OCI-LY7 (cell line): ENCODE measurements at regions not wholly inside any gene's neighbourhood (a gene's known extent, or its start where the extent isn't known, plus 50 kb on each side); places are given as distances from the start of the nearest gene placed in this dataset.

Source experiments
- BruUV-seq: library from RNA; stranded (reverse); fragments of 400-500 nt; replicated peaks from 2 replicates; lab custom pipeline; 2021; lab: Mats Ljungman, UMichigan
- CTCF ChIA-PET: fragments of 300-600 bp; sonication (Branson Sonifier 250); formaldehyde crosslinking; loops from one replicate; lab custom pipeline; 2022; ENCODE audit warnings: antibody characterized with exemption; ENCODE audit not compliant: unreplicated experiment; lab: Charles Lee
- POLR2A ChIA-PET: fragments of 300-600 bp; sonication (Branson Sonifier 250); formaldehyde crosslinking; loops from one replicate; lab custom pipeline; 2022; ENCODE audit warnings: antibody characterized with exemption; lab: Charles Lee
- DNase-seq: peaks from one replicate; pipeline ENCODE4 v3.0.0-alpha.2; 2015; ENCODE audit warnings: low spot score
- H2AFZ ChIP-seq: fragments of 200-600 bp; sonication (generic), shearing (Covaris generic); 2 replicates; pipeline ENCODE4 v1.6.1; 2014; ENCODE audit warnings: mild to moderate bottlenecking, antibody characterized with exemption, low read length, moderate library complexity
- H3K27ac ChIP-seq: fragments of 200-600 bp; sonication (generic); 2 replicates; pipeline ENCODE4 v1.5.1; 2014; ENCODE audit warnings: mixed run types, low read depth, mild to moderate bottlenecking, moderate library complexity, low read length, inconsistent platforms; ENCODE audit not compliant: poor library complexity, severe bottlenecking
- H3K36me3 ChIP-seq: fragments of 200-600 bp; sonication (generic); 2 replicates; pipeline ENCODE4 v1.6.1; 2014; ENCODE audit warnings: mild to moderate bottlenecking, antibody characterized with exemption, low read length, moderate library complexity, mixed read lengths; ENCODE audit not compliant: insufficient read depth
- H3K4me1 ChIP-seq: fragments of 200-600 bp; sonication (generic); 2 replicates; pipeline ENCODE4 v1.5.1; 2014; ENCODE audit warnings: mild to moderate bottlenecking, low read length; ENCODE audit not compliant: insufficient read depth, poor library complexity, severe bottlenecking
- H3K4me2 ChIP-seq: fragments of 200-600 bp; sonication (generic); 2 replicates; pipeline ENCODE4 v1.6.1; 2014; ENCODE audit warnings: mild to moderate bottlenecking, low read length
- H3K4me3 ChIP-seq: fragments of 200-600 bp; sonication (generic); 2 replicates; pipeline ENCODE4 v1.5.1; 2014; ENCODE audit warnings: mild to moderate bottlenecking, low read depth, low read length; ENCODE audit not compliant: poor library complexity, severe bottlenecking
- H3K79me2 ChIP-seq: fragments of 200-600 bp; sonication (generic); 2 replicates; pipeline ENCODE4 v1.6.1; 2016; ENCODE audit warnings: low read depth, mild to moderate bottlenecking, low read length, moderate library complexity, mixed read lengths; ENCODE audit not compliant: insufficient read depth
- H3K9me2 ChIP-seq: fragments of 200-600 bp; sonication (generic); 2 replicates; pipeline ENCODE4 v1.6.1; 2016; ENCODE audit warnings: mild to moderate bottlenecking, low read length, mixed read lengths; ENCODE audit not compliant: insufficient read depth
- H3K9me3 ChIP-seq: fragments of 200-600 bp; sonication (generic); 2 replicates; pipeline ENCODE4 v1.6.1; 2014; ENCODE audit warnings: mild to moderate bottlenecking, mixed run types, low read length, mixed read lengths
- H4K20me1 ChIP-seq: fragments of 200-600 bp; sonication (generic); 2 replicates; pipeline ENCODE4 v1.6.1; 2014; ENCODE audit warnings: mild to moderate bottlenecking, antibody characterized with exemption, low read length, moderate library complexity, mixed read lengths; ENCODE audit not compliant: insufficient read depth
- EZH2phosphoT487 ChIP-seq: fragments of 200-600 bp; sonication (generic); IDR thresholded peaks from 2 replicates; pipeline ENCODE4 v1.6.1; 2018; ENCODE audit warnings: low read depth, borderline replicate concordance, mild to moderate bottlenecking, mixed run types, antibody characterized with exemption, low read length, moderate library complexity, mixed read lengths
- intact Hi-C: fragments of 100-400 bp; cut with micrococcal nuclease; formaldehyde crosslinking; loops from one replicate; pipeline ENCODE4 v1.10.0; 2022; ENCODE audit not compliant: unreplicated experiment
- TF ChIP-seq, protein P1 (sequence below): fragments of 200-600 bp; sonication (generic); conservative IDR thresholded peaks from 2 replicates; pipeline ENCODE4 v1.5.1; 2014; ENCODE audit warnings: mild to moderate bottlenecking, antibody characterized with exemption, low read length, moderate library complexity, mixed read lengths

GRCh38 chr14:97688631-97689336, 891.6 kb downstream of the VRK1 start:
- Histone ChIP-seq H3K4me1 (no peaks in the 10 kb centered on the region), H4K20me1 (no peaks in the 10 kb centered on the region), H2AFZ (no peak overlapping the region), H3K36me3 (no peaks in the 10 kb centered on the region), H3K9me2 (no peaks in the 10 kb centered on the region), H3K27ac (no peak overlapping the region), H3K4me3 (no peak overlapping the region), H3K4me2 (no peak overlapping the region), H3K9me3 (no peaks in the 10 kb centered on the region), H3K79me2 (no peaks in the 10 kb centered on the region)
- no peak for TF ChIP-seq EZH2phosphoT487
- TF ChIP-seq, protein P1, sequence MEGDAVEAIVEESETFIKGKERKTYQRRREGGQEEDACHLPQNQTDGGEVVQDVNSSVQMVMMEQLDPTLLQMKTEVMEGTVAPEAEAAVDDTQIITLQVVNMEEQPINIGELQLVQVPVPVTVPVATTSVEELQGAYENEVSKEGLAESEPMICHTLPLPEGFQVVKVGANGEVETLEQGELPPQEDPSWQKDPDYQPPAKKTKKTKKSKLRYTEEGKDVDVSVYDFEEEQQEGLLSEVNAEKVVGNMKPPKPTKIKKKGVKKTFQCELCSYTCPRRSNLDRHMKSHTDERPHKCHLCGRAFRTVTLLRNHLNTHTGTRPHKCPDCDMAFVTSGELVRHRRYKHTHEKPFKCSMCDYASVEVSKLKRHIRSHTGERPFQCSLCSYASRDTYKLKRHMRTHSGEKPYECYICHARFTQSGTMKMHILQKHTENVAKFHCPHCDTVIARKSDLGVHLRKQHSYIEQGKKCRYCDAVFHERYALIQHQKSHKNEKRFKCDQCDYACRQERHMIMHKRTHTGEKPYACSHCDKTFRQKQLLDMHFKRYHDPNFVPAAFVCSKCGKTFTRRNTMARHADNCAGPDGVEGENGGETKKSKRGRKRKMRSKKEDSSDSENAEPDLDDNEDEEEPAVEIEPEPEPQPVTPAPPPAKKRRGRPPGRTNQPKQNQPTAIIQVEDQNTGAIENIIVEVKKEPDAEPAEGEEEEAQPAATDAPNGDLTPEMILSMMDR: no peak
- CTCF ChIA-PET: no interaction called here
- intact Hi-C loops: no loop called here
- no peak for DNase-seq
- no TSS peak for BruUV-seq
- POLR2A ChIA-PET: no interaction called here

DNA sequence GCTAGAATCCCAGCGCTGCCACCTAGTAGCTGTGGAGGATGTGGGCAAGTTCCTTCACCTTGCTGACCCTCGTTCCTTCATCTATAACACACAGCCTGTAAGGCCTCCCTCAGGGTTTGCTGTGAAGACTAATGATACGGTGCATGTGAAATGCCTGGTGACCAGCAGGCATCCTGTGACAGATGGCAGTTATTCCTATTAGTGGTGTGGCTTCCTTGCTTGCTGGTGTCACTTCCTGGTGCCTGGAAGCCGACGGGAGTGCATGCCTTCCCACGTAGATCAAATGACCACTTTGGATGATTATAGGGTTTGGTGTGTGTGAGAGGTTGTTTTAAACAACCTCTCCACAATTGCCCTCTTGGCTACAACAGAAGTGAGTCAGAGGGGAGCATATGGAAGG, 894.9 kb downstream of the VRK1 start:
- no peak for TF ChIP-seq EZH2phosphoT487
- TF ChIP-seq, protein P1: no peak
- Histone ChIP-seq H3K36me3 (no peaks in the 10 kb centered on the region), H3K4me2 (no peak overlapping the region), H3K9me2 (no peaks in the 10 kb centered on the region), H2AFZ (no peak overlapping the region), H3K4me3 (no peak overlapping the region), H3K27ac (no peak overlapping the region), H4K20me1 (no peaks in the 10 kb centered on the region), H3K4me1 (no peaks in the 10 kb centered on the region), H3K79me2 (no peaks in the 10 kb centered on the region), H3K9me3 (no peaks in the 10 kb centered on the region)
- no peak for DNase-seq
- intact Hi-C loops: no loop called here
- CTCF ChIA-PET: no interaction called here
- POLR2A ChIA-PET: no interaction called here
- no TSS peak for BruUV-seq

GRCh38 chr14:97695456-97695981, 898.3 kb downstream of the VRK1 start:
- H3K9me3 ChIP-seq: no peaks in the 10 kb centered on the region
- no peak overlapping the region for H3K4me2 ChIP-seq
- no peak overlapping the region for H2AFZ ChIP-seq
- H3K9me2 ChIP-seq: no peaks in the 10 kb centered on the region
- no TSS peak for BruUV-seq
- POLR2A ChIA-PET: no interaction called here
- H3K4me1 ChIP-seq: no peaks in the 10 kb centered on the region
- CTCF ChIA-PET: no interaction called here
- no peak for DNase-seq
- no peaks in the 10 kb centered on the region for H3K36me3 ChIP-seq
- TF ChIP-seq, protein P1: no peak
- no peak for TF ChIP-seq EZH2phosphoT487
- H3K27ac ChIP-seq: no peak overlapping the region
- no peaks in the 10 kb centered on the region for H3K79me2 ChIP-seq
- no peak overlapping the region for H3K4me3 ChIP-seq
- H4K20me1 ChIP-seq: no peaks in the 10 kb centered on the region
- intact Hi-C loops: no loop called here
